OCI-LY7 (cell line): ENCODE measurements at regions not wholly inside any gene's neighbourhood (a gene's known extent, or its start where the extent isn't known, plus 50 kb on each side); places are given as distances from the start of the nearest gene placed in this dataset.

Experiments used
- CTCF ChIP-seq: fragments of 200-600 bp; sonication (generic); conservative IDR thresholded peaks from 2 replicates; pipeline ENCODE4 v1.5.1; 2014; ENCODE audit warnings: mild to moderate bottlenecking, antibody characterized with exemption, low read length, moderate library complexity, mixed read lengths
- EZH2phosphoT487 ChIP-seq: fragments of 200-600 bp; sonication (generic); IDR thresholded peaks from 2 replicates; pipeline ENCODE4 v1.6.1; 2018; ENCODE audit warnings: low read depth, borderline replicate concordance, mild to moderate bottlenecking, mixed run types, antibody characterized with exemption, low read length, moderate library complexity, mixed read lengths

DNA sequence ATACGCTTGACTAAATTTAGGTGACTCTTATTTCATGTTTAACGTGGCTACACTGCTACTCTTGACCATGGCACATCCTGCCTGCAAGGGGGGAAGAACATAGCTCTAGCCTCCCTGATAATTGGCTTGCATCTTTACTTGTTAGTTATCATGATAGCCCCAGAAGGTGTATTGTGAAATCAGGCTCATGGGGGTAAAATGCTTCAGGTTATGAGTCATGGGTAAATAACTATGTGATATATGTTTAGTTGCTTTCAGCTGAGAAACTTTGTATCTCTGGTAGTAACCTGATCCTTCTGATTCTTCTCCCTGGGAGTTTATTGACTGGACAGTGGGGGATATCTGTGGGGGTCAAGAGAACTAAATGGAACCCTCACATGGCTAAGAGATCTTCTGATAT lies 660.8 kb upstream of the UBE2E2 start:
- TF ChIP-seq CTCF (no peak), EZH2phosphoT487 (no peak)
